HG02798 (cell line): ENCODE measurements at regions not wholly inside any gene's neighbourhood (a gene's known extent, or its start where the extent isn't known, plus 50 kb on each side); places are given as distances from the start of the nearest gene placed in this dataset.

Source experiments
- ATAC-seq: cut with Tn5 transposase; IDR thresholded peaks from one replicate; pipeline ENCODE4 v1.9.1; 2021; ENCODE audit warnings: mild to moderate bottlenecking; ENCODE audit not compliant: unreplicated experiment, poor library complexity

- ATAC-seq: no peak
Observed at GRCh38 chr2:108133457-108133856, 106.3 kb upstream of the SULT1C3 start.

DNA sequence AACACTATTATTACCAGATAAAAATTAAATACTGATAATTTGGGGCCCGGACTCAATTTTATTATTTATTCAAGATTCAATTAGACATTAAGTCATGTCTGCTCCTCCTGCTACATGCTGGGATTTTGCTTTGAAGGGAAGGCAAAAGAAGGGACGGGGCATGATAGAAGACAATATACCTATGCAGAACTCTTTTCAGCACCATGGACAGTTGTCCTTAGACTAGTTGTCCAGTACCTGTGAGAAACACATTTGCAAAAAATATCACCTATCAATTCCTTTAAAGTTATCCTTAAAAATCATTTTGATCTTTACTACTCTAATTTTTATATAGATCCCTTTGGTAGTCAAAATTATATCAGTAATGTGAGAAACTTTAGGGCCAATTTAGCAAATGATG lies 100.2 kb upstream of the SULT1C3 start:
- ATAC-seq: no peak

DNA sequence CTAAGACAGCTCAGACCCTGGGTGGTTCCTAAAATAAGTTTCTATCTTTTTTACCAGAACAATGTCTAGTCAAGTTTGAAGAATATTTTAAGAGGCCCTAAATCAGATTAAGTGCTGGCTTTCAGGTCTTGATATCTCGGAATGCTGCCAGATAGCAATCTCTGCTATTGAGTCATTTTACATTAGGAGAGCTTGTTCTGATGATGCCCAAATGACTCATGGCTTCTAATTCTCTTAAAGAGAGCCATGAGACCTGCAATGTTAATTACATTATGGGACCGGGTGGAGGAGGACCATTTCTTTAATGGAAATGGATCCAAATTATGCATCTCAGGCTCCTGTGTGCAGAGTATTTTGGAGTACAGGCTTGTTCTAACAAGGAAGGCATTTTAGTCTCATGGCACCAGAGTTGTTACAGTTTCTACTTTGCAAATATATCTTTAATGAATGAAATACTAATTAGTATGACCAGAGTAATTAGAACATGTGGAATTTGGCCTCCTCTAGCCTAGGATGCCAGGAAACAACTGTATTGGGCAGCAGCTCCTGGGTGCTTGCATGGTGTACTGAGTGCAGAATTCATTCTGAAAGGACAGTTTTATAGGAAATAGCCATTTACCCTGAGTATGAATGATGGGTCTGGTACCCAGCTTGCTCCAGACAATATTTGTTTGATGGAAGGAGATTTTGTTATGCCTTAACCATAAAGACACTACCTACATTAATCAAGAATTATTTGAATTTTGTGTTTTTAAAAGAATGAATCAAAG lies 94.0 kb upstream of the SULT1C3 start:
- ATAC-seq: no peak

- ATAC-seq: no peak
Observed at GRCh38 chr2:108148555-108148954, 91.2 kb upstream of the SULT1C3 start.

DNA sequence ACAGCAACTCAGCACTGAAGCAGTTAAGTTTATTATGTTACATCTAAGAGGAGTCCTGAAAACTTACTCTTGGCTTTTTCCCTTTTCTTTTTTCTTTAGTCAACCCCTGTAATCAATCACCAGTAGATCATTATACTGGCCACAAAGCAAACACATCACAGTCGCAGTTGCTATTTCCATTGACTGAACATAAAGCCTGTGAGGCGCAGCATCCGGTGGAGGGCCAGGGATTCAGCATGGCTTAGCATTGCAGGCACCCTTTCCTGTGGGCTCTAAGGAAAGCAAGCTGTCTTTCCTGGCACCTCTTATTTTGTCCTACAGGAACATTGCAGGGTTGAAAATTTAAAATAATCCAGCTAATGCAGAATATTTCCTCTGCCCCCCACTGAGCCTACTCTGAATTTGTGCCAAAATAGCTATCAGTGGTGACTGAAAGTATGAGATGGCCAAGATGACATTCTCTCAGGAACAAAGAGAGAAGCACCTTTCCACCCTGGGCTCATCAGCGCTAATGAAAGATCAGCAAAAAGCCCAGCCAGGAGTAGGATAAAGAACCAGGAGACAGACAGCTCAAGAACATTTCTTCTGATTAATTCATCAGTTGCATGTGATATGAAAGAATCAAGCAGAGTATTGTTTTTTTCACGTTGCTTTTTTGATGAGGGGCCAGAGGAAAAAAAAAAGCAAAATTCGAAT lies 85.3 kb upstream of the SULT1C3 start:
- no peak for ATAC-seq

- no peak for ATAC-seq
Observed at GRCh38 chr2:108161298-108161697, 78.5 kb upstream of the SULT1C3 start.

GRCh38 chr2:108164318-108164717 lies 75.5 kb upstream of the SULT1C3 start:
- no peak for ATAC-seq

GRCh38 chr2:108165729-108166128 lies 74.0 kb upstream of the SULT1C3 start:
- ATAC-seq: no peak

GRCh38 chr2:108167699-108168098 lies 72.1 kb upstream of the SULT1C3 start:
- no peak for ATAC-seq

DNA sequence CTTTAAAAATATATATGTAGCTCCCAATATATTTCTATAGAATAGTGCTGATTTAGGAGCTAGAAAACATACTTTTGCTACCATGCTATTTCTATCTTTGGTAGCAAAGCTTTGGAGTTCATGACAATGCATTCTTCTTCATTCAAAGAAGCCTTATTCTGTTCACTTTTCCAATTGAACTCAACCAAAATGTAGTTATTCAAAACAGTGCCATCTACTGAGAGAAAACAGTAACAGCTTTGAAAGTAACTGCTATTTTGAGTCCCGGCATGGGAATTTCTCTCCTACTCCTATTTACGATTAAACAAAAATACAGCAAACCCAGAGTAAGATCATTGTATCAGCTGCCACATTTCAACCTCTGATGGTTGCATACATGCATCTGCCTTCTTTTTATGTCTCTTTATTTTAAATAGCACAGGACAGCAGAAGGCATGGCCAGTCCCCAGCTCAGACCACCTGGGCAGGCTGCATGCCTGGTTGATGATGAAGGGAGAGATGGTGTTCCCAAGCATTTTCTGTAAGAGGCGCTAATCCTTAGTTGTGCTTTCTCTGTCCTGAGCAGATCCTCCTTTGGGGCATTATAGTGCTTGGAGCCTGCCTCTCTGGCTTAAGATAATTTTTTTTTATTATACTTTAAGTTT lies 69.7 kb upstream of the SULT1C3 start:
- ATAC-seq: no peak

- ATAC-seq: no peak
Observed at GRCh38 chr2:108171657-108172056, 68.1 kb upstream of the SULT1C3 start.

- no peak for ATAC-seq
Observed at GRCh38 chr2:108182489-108182888, 57.3 kb upstream of the SULT1C3 start.

GRCh38 chr2:108184419-108184818 lies 55.3 kb upstream of the SULT1C3 start:
- ATAC-seq: peak; percentile 66

- ATAC-seq: no peak
Observed at GRCh38 chr2:108189316-108189715, 50.5 kb upstream of the SULT1C3 start.
